HG03064 (cell line): ENCODE measurements at regions not wholly inside any gene's neighbourhood (a gene's known extent, or its start where the extent isn't known, plus 50 kb on each side); places are given as distances from the start of the nearest gene placed in this dataset.

ENCODE experiments used
- ATAC-seq: cut with Tn5 transposase; IDR thresholded peaks from one replicate; pipeline ENCODE4 v1.9.1; 2021; ENCODE audit warnings: low read depth; ENCODE audit not compliant: unreplicated experiment

DNA sequence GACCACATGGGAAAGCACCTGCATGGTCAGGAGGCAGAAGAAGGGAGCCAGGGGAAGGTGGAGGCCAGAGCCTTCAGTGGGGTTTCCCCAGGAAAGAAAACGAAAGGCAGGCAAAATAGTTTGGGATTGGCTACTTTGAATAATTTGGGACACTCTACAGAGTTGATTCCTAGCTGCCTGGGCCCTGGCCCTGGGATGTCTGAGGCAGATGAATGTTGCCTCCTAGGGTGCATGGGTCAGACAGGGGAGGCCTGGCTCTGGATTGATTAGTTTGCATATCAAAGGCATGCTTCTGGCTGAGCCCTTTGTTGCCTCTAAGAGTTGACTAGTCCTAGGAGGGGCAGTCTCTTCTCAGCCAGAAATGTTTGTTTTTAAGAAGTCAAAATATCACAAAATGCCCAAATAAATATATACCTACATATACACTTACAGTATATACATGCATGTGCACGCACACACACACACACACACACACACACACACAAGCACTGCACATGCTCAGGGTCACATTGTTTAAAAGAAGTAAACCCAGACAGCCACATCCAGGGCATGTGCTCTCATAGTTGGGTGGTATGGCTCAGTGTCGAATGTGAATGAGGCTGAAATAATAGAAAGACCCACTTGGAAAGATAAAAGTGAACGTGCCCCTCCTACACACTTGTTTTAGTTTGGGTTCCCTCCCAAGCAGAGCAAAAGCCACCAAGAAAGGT is 184.2 kb downstream of the GPAM start:
- ATAC-seq = no peak

DNA sequence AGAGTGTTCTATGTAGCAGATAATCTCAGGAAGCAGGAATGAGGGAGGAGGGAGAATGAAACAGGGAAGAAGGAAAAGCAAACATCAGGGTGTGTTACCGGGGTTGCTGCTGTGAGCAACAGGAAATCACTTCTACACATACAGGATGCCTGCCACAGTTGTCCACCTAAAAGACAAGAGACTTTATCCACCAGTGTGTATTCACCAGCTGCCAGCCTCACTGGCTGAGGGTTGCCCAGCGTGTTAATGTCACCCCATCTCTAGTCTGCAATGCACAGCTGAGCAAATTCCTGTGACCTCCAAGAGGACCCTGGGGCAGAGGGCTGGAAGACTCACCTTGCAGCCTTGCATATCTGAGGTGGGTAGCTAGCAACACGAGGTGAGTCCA is 183.7 kb downstream of the GPAM start:
- no peak for ATAC-seq

DNA sequence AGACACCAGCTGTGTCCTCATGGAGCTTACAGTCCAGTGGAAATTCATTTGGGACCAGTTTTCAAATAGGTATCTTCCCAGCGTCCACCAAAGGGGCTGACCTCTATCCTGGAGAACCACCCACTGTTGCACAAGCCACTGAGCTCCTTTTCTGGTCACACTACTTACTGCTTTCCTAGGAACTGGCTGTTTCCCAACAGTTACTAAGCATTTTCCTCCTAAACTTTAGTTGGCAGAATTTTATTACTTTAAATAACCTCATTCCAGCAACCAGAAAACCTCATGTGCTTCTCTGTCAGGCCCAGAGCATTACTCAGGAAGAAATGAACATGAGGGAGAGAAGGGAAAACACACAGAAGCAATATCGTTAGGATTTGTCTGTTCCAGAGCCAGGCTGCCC is 183.1 kb downstream of the GPAM start:
- no peak for ATAC-seq

DNA sequence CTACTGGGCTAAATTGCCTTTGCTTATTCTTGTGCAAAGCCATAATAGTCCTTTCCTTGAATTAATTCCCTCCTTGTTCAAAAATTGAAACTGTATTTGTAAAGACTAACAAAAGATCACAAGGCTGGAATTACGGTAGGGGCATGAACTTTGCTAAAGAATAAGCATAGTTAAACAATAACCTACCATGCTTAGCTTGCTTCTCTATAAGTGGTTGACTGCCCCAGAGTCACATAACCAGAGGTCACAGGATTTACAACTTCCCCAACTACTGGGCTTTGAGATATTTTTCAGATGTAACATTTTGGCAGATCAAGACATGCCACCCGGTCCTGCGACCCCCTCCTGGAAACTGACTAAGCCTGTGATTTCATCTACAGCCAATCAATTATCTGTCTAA is 181.4 kb downstream of the GPAM start:
- ATAC-seq = no peak

DNA sequence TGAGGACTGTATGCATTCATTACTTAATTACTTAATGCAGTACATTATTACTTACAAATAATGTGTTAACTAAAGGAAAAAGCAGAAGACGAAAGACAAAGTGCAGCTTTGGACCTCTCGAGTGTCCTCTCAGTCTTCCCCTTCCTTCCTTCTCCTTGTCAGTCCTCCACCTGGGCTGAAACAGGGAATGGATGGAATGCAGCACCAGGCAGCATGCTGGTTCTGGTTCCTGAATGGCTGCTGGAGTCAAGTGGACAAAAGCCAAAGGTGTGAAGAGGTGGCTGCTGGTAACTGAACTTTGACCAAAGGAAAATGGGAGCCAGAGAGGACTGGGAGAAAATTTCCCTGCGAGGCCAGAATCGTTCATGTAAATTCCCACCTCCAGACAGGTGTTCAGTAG is 179.5 kb downstream of the GPAM start:
- ATAC-seq = no peak

DNA sequence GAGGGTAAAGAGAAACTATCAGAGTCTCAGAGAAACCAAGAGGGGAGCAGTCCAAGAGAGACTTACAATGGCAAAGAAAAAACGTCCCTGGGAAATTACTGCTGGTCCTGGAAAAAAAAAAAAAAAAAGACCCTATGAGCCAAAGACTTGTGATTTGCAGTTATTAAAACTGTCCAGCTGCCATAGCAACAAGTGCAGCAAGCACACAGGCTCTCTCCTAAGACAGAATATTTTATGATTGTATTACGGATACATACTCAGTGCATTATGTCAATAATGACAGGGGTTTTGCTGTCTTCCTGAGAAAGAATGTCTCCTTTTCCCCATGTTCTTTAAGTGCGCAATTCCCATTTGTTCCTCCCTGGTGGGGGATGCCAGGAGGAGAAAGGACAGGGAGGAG is 178.5 kb downstream of the GPAM start:
- ATAC-seq = no peak

DNA sequence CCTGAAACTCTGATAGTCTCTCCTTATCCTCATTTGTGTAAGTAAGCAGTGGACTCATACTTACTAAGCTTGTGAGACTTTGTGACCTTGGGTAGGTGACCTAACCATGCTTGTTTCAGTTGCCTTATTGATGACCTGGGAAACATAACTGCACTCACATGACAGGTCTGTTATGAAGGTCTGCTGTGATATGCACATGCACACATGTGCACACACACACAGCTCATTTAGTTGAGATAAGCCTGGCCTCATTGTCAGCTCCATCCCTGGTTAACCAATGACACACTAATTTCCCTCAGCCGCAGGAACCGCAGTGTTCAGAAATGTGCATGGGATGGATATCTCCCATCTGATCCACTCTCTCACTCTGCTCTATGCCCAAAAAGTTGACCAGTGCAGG is 177.2 kb downstream of the GPAM start:
- ATAC-seq = no peak

DNA sequence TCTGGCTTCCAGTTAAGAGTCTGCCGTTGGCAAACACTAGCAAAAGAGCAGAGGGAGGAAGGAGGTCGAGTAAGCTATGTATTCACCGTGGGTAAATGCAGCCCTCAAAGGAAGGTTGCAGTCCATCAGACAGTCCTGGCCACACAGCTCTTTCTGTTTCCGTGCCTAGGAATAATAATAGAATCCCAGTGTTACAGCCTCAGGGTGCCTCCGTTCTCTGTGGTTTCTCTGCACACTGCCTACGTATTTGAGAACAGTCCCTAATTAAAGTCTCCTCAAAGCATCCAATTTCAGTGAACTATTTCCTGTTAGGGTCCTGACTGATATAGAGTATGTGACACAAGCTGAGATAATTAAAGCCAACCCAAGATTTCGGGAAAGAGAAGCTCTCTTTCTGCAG is 176.7 kb downstream of the GPAM start:
- no peak for ATAC-seq

DNA sequence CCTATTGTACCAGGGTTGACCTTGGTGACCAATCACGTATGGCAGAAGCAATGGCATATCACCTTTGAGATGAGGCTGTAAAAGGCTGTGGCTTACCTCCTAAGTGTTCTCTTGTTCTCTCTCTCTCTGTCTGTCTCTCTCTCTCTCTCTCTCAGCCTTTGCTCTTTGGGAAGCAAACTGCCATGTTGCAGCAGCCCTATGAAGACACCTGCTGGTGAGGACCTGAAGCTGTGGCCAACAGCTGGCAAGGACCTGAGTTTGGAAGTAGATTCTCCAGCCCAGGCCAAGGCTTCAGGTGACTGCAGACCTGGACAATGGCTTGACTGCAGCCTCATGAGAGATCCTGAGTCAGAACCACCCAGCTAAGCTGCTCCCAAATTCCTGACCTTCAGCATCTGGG is 161.4 kb downstream of the GPAM start:
- no peak for ATAC-seq

DNA sequence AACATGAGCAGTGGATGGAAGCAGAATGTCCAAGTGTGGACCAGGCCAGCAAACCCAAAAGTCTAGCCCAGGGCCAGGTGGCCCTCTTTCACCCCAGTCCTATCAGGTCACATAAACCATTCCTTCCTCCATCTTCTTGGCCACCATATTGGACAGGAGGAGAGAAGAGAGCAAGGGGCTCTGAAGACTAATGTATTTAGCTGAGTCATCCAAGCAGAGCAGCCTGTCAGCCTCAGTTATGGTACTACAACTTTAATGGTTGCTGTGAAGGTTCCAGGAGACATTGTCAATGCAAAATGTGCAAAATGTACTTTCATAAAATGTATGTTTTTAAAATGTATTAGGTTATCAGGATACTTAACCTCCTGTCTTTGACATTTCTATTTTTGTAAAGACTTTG is 159.5 kb downstream of the GPAM start:
- no peak for ATAC-seq

DNA sequence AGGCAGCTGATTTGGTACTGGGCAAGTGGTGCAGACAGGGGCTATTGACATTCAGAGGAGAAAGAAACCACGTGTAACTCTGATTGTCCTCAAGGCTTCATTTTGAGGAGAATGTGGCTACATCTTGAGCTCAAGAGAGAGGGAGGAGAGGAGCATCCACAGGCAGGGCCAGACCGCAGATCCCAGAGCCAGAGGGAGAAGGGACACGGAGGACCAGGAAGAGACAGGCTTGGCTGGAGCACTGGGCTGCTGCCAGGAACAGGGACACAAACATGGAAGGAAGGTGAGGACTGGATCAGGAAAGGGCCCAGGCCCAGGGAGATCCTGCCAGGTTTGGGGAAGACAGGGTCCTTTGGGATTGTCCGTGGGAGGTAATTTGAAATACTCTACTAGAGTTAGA is 158.3 kb downstream of the GPAM start:
- ATAC-seq = no peak

DNA sequence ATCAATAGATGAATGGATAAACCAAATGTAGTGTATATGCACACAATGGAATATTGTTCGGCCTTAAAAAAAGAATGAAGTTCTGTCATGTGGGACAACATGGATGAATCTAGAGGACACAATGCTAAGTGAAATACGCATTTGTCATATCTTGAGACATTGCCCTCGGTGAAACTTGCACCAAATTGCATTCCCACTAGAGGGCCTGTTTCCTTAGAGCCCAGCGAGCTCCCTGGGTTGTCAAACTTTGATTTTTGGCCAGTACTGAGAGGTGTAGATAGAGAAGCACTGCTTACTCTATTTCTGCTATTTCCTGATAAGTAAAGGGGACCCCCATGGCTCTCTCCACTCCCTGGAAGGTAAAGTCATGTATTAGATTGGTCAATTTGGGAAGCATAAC is 157.1 kb downstream of the GPAM start:
- no peak for ATAC-seq

DNA sequence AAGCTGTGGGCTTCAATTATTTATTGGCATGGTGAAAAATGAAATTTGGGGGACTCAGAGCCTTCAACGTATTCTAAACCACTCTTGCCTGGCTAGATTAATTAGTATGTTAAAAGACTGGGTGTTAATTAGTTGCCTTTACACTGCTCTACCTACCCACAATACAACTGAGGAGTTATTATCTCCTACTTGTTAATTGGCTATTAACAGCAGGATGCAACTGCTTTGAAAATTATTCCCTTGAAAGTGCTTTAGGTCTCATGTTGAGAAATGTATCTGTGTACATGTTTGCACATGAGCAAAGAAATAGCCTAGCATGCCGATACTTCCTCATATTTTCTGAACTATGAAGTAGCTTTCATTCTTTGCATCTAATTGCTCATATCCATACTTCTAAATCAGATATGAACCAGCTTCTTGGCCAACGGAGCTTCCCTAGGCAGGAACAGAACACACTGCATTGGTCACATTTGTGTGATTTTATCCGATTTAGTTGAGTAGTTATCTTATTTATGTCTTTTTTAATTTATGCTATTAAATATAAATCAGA is 155.8 kb downstream of the GPAM start:
- ATAC-seq = no peak

DNA sequence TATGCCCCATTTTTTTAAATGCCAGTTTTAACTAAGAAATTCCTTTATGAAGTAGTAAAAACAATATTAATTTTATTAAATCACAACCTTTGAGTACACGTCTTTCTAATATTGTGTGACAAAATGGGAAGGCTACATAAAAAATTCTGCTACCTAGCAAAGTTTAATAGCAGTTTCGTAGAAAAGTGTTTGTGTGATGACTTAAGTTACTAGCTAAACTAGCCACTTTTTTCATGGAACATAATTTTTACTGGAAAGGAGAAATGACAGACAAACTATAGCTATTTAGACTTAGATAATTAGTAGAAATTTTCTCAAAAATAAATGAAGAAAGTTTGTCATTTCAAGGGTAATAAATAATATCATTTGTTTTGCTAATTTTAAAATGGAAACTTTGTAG is 153.1 kb downstream of the GPAM start:
- no peak for ATAC-seq

DNA sequence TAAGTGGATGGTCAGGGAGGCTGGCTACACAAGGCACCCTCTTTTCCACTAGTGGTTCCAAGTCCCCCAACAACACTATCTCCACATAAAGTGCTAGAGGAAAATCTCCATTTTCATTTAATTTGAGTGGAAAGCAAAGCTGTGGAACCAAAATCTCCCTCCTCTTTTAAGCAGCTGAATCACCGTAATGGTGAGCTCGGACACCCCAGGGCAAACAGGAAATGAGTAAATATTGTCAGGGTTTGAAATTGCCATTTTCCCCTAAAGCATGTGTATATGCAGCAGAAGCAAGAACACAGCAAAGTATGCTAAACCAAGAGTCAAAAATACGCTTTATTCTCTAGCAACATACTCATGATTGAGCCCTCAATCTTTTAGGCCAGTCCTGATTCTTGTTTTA is 143.7 kb downstream of the GPAM start:
- no peak for ATAC-seq

DNA sequence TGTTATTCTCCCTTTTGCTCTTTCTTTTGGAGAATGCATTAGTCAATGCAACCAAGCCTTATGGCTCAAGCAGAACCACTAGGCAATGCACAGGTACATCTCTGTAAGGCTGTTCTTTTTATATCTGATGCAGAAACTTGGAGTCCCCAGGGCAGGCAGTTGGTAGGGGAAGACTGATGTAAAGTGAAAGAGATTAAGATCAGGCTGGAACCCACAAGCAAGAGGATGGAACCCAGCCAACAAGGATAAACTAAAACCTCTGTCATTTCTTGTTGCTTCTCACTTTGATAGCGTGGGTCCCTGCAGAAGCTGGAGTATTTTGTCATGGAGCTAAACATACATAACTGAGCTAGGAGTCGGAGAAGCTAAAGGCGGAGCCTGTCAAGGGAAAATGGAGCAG is 142.9 kb downstream of the GPAM start:
- ATAC-seq = no peak

DNA sequence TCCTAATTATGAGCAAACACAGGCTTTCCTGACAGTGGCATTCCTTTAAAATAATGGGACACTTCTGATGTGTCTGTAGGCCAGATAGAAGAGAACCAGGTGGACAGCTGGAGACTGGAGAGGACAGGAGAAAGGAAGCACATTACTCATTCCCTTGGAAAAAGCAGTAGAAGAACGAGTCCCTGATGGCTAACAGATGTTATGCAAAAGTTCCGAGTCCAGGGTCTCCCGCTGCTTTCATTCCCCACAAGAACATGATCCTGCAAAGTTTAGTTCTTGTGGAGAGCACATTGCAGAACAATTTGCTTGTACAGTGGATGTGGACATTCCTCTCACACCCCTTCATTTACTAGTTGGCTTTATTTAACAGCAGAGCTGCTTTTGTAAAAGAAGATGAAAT is 137.6 kb downstream of the GPAM start:
- no peak for ATAC-seq

DNA sequence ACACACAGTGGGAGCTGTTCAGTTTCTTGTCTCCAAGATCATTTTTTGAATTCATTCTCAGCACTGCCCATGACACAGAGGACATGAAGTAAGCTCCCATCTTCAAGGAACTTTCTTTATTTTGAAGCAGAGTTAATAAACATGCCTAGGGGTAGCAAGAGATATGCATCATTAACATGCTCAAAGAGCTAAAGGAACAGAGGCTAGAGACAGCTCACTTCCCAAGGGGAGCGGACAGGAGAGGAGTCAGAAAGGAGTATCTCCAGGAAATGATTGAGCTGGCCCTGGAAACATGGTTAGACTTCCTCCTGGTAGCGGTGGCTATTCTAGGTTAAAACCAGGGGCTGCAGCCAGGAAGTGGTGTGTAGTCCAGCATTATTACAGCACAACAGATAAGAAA is 135.9 kb downstream of the GPAM start:
- ATAC-seq = no peak

DNA sequence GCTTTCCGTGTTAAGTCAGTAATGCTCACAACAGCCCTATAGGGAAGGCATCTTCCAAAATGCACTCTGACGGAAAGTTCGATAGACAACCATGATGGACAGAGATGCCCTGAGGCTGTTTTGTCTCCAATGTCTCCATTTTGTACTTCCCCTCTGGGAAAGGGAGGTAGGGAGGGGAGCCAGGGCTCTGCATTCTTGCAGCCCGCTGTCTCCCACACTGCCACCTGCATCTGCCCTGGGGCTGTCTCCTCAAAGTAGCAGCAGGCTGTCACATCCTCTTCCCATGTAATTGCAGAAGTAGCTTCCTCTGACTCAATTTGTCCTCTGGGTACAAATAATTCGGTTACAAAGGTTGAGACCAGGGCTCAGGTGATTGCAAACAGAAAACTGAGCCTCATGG is 131.4 kb downstream of the GPAM start:
- no peak for ATAC-seq

DNA sequence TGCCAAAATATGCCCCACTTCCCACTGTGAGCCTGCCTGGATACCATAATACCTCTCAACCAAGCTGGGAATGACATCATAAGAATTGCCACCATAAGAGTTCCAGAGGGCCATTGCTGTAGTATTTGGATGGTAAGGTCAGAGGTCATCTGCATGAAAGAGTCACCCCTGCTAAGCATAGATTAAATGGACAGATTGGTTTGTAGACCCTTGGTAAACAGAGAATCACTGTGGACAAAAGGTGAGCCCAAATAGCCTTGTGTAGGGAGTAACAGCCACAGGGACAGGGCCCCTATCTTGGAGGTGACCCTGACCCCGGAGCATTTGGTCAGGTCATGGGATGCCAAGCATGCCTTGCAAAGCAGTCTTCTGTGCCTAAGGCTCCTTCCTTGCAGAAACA is 129.7 kb downstream of the GPAM start:
- no peak for ATAC-seq

DNA sequence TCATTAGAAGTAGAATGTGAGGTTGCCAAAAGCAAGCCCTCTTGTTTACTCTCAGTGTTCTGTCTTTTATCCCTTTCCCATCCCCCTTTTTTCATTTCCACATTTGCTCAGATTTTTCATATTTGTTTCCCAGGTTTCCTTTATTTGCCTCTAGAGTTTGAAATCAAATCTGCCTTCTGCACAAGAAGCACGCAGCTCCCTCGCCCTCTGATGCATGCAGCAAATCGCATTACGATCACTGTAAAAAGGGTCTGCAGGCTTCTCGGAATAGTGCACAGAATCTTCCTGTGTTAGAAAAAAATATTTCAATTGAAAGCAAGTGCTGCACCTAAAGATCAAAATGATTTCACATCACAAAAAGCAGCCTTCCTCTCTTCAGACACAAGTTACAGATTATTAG is 129.0 kb downstream of the GPAM start:
- no peak for ATAC-seq

DNA sequence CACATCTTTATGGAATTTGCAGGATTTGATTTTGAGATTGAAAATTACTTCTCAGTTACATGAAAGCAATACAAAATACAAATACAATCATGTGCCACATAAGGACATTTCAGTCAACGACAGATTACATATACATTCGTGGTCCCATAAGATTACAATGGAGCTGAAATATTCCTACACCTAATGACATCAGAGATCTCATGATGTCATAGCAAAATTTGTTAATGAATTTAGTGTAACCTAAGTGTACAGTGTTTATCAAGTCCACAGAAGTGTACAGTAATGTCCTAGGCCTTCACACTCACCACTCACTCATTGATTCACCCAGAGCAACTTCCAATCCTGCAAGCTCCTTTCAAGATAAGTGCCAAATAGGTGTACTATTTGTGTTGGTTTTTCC is 126.5 kb downstream of the GPAM start:
- no peak for ATAC-seq

DNA sequence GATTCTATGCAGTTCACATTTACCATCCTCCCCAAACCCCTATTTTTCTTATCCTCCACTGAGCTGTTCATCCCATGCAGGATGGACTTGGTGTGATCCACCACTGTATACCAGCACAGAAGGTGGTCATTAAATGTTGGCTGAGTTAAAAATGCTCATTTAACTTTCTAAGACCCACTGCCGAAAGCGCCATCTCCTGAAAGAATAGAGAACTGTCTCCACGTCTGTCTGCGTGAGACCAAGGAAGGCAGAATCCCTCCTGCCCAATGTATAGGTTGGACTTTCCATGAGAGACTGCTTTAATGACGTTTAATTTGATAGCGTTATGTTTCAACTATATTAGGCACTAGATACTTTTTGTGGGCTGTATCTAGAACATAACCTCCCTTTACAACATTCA is 124.3 kb downstream of the GPAM start:
- no peak for ATAC-seq
